Karpas-422 (cell line): ENCODE measurements at regions not wholly inside any gene's neighbourhood (a gene's known extent, or its start where the extent isn't known, plus 50 kb on each side); places are given as distances from the start of the nearest gene placed in this dataset.

Source experiments
- DNase-seq: peaks from one replicate; pipeline ENCODE4 v3.0.0-alpha.2; 2015
- H2AFZ ChIP-seq: fragments of 200-600 bp; sonication (generic); 2 replicates; pipeline ENCODE4 v1.6.1; 2014; ENCODE audit warnings: antibody characterized with exemption, low read length, mixed read lengths
- H3K27ac ChIP-seq: fragments of 200-600 bp; sonication (generic); 2 replicates; pipeline ENCODE4 v1.5.1; 2014; ENCODE audit warnings: mild to moderate bottlenecking, low read length, moderate library complexity
- H3K27me3 ChIP-seq: fragments of 200-600 bp; sonication (generic); 2 replicates; pipeline ENCODE4 v1.6.1; 2014; ENCODE audit warnings: low read length, mixed read lengths
- H3K36me3 ChIP-seq: fragments of 200-600 bp; sonication (generic); 2 replicates; pipeline ENCODE4 v1.6.1; 2014; ENCODE audit warnings: low read length, mixed read lengths; ENCODE audit not compliant: insufficient read depth
- H3K4me1 ChIP-seq: fragments of 200-600 bp; sonication (generic); 2 replicates; pipeline ENCODE4 v1.6.1; 2014; ENCODE audit warnings: mild to moderate bottlenecking, low read length, mixed read lengths
- H3K4me2 ChIP-seq: fragments of 200-600 bp; sonication (generic); 2 replicates; pipeline ENCODE4 v1.6.1; 2014; ENCODE audit warnings: low read length, low read depth, mild to moderate bottlenecking; ENCODE audit not compliant: poor library complexity, severe bottlenecking
- H3K4me3 ChIP-seq: fragments of 200-600 bp; sonication (generic); 2 replicates; pipeline ENCODE4 v1.5.1; 2014; ENCODE audit warnings: mild to moderate bottlenecking, antibody characterized with exemption, low read length, mixed read lengths
- H3K79me2 ChIP-seq: fragments of 200-600 bp; sonication (generic); 2 replicates; pipeline ENCODE4 v1.6.1; 2014; ENCODE audit warnings: mild to moderate bottlenecking, low read length, mixed read lengths
- H3K9ac ChIP-seq: fragments of 200-600 bp; sonication (generic); 2 replicates; pipeline ENCODE4 v1.6.0; 2014; ENCODE audit warnings: low read length
- H3K9me2 ChIP-seq: fragments of 200-600 bp; sonication (generic), shearing (Covaris generic); replicated peaks from 2 replicates; pipeline ENCODE4 v1.6.0; 2014; ENCODE audit warnings: mild to moderate bottlenecking, low read length, moderate library complexity; ENCODE audit not compliant: insufficient read depth
- H3K9me3 ChIP-seq: fragments of 300-700, 200-600 bp; sonication (generic); 2 replicates; pipeline ENCODE4 v1.6.1; 2014; ENCODE audit warnings: low read length, mixed read lengths
- H4K20me1 ChIP-seq: fragments of 200-600 bp; sonication (generic); 2 replicates; pipeline ENCODE4 v1.6.1; 2014; ENCODE audit warnings: mild to moderate bottlenecking, antibody characterized with exemption, low read length, low read depth; ENCODE audit not compliant: insufficient read depth

GRCh38 chr5:103849934-103850333 lies 287.3 kb upstream of the NUDT12 start:
- no peaks in the 10 kb centered on the region for H3K9me3 ChIP-seq
- H3K27ac ChIP-seq, result no peak overlapping the region
- H3K36me3 ChIP-seq, result no peaks in the 10 kb centered on the region
- no peaks in the 10 kb centered on the region for H3K79me2 ChIP-seq
- no peaks in the 10 kb centered on the region for H3K4me1 ChIP-seq
- no peaks in the 10 kb centered on the region for H3K27me3 ChIP-seq
- no peak overlapping the region for H3K9ac ChIP-seq
- H3K4me3 ChIP-seq, result no peak overlapping the region
- no peak overlapping the region for H3K4me2 ChIP-seq
- no peak for DNase-seq
- H4K20me1 ChIP-seq, result no peaks in the 10 kb centered on the region
- H2AFZ ChIP-seq, result no peak overlapping the region
- H3K9me2 ChIP-seq, result no peaks in the 10 kb centered on the region

- Histone ChIP-seq H3K27me3 (no peaks in the 10 kb centered on the region), H3K27ac (no peak overlapping the region), H3K79me2 (no peaks in the 10 kb centered on the region), H3K4me1 (no peaks in the 10 kb centered on the region), H3K36me3 (no peaks in the 10 kb centered on the region), H3K4me2 (no peak overlapping the region), H3K9me2 (no peaks in the 10 kb centered on the region), H4K20me1 (no peaks in the 10 kb centered on the region), H3K9me3 (no peaks in the 10 kb centered on the region), H3K9ac (no peak overlapping the region), H3K4me3 (no peak overlapping the region), H2AFZ (no peak overlapping the region)
- no peak for DNase-seq
Measured at GRCh38 chr5:103847060-103847459, 284.5 kb upstream of the NUDT12 start.

GRCh38 chr5:103842936-103843335 lies 280.3 kb upstream of the NUDT12 start:
- H3K27ac ChIP-seq, result no peak overlapping the region
- DNase-seq, result no peak
- no peaks in the 10 kb centered on the region for H3K36me3 ChIP-seq
- no peak overlapping the region for H3K4me2 ChIP-seq
- no peak overlapping the region for H3K4me3 ChIP-seq
- H4K20me1 ChIP-seq, result no peaks in the 10 kb centered on the region
- no peak overlapping the region for H2AFZ ChIP-seq
- no peaks in the 10 kb centered on the region for H3K27me3 ChIP-seq
- H3K4me1 ChIP-seq, result no peaks in the 10 kb centered on the region
- no peaks in the 10 kb centered on the region for H3K9me3 ChIP-seq
- H3K9me2 ChIP-seq, result 0 out of 2 replicates have a peak, but pooled peaks cover 3% of the 10 kb centered on the region
- H3K79me2 ChIP-seq, result no peaks in the 10 kb centered on the region
- H3K9ac ChIP-seq, result no peak overlapping the region

GRCh38 chr5:103840600-103840999 lies 278.0 kb upstream of the NUDT12 start:
- Histone ChIP-seq H3K4me1 (no peaks in the 10 kb centered on the region), H3K36me3 (no peaks in the 10 kb centered on the region), H3K4me2 (no peak overlapping the region), H3K79me2 (no peaks in the 10 kb centered on the region), H2AFZ (no peak overlapping the region), H3K27ac (no peak overlapping the region), H3K9ac (no peak overlapping the region), H3K9me2 (0 out of 2 replicates have a peak, but pooled peaks cover 3% of the 10 kb centered on the region), H3K27me3 (no peaks in the 10 kb centered on the region), H3K4me3 (no peak overlapping the region), H3K9me3 (no peaks in the 10 kb centered on the region), H4K20me1 (no peaks in the 10 kb centered on the region)
- DNase-seq, result no peak

GRCh38 chr5:103834216-103834615 lies 271.6 kb upstream of the NUDT12 start:
- H3K4me3 ChIP-seq, result no peak overlapping the region
- H3K27me3 ChIP-seq, result no peaks in the 10 kb centered on the region
- no peak overlapping the region for H3K9ac ChIP-seq
- H3K9me2 ChIP-seq, result no peaks in the 10 kb centered on the region
- H3K9me3 ChIP-seq, result no peaks in the 10 kb centered on the region
- no peak for DNase-seq
- H3K27ac ChIP-seq, result no peak overlapping the region
- H4K20me1 ChIP-seq, result no peaks in the 10 kb centered on the region
- H3K4me2 ChIP-seq, result no peak overlapping the region
- no peaks in the 10 kb centered on the region for H3K4me1 ChIP-seq
- H2AFZ ChIP-seq, result no peak overlapping the region
- no peaks in the 10 kb centered on the region for H3K79me2 ChIP-seq
- no peaks in the 10 kb centered on the region for H3K36me3 ChIP-seq

GRCh38 chr5:103829585-103829984 lies 267.0 kb upstream of the NUDT12 start:
- Histone ChIP-seq H3K27ac (no peak overlapping the region), H4K20me1 (no peaks in the 10 kb centered on the region), H3K9me2 (no peaks in the 10 kb centered on the region), H3K9me3 (no peaks in the 10 kb centered on the region), H3K4me1 (no peaks in the 10 kb centered on the region), H3K9ac (no peak overlapping the region), H2AFZ (no peak overlapping the region), H3K27me3 (no peaks in the 10 kb centered on the region), H3K79me2 (no peaks in the 10 kb centered on the region), H3K4me2 (no peak overlapping the region), H3K36me3 (no peaks in the 10 kb centered on the region), H3K4me3 (no peak overlapping the region)
- DNase-seq, result peak; percentile 55

GRCh38 chr5:103827976-103828375 lies 265.4 kb upstream of the NUDT12 start:
- Histone ChIP-seq H4K20me1 (no peaks in the 10 kb centered on the region), H3K36me3 (no peaks in the 10 kb centered on the region), H3K79me2 (no peaks in the 10 kb centered on the region), H3K9me2 (no peaks in the 10 kb centered on the region), H3K27ac (no peak overlapping the region), H3K4me1 (no peaks in the 10 kb centered on the region), H3K27me3 (no peaks in the 10 kb centered on the region), H3K9me3 (no peaks in the 10 kb centered on the region), H3K9ac (no peak overlapping the region), H3K4me2 (no peak overlapping the region), H3K4me3 (no peak overlapping the region), H2AFZ (no peak overlapping the region)
- DNase-seq, result no peak

- Histone ChIP-seq H3K4me1 (no peaks in the 10 kb centered on the region), H3K9me3 (no peaks in the 10 kb centered on the region), H3K9ac (no peak overlapping the region), H3K27ac (no peak overlapping the region), H3K4me3 (no peak overlapping the region), H3K27me3 (no peaks in the 10 kb centered on the region), H2AFZ (no peak overlapping the region), H4K20me1 (no peaks in the 10 kb centered on the region), H3K36me3 (no peaks in the 10 kb centered on the region), H3K79me2 (no peaks in the 10 kb centered on the region), H3K4me2 (no peak overlapping the region), H3K9me2 (0 out of 2 replicates have a peak, but pooled peaks cover 3% of the 10 kb centered on the region)
- no peak for DNase-seq
Measured at GRCh38 chr5:103821361-103821760, 258.8 kb upstream of the NUDT12 start.
